SK-N-SH (cell line): ENCODE measurements at regions not wholly inside any gene's neighbourhood (a gene's known extent, or its start where the extent isn't known, plus 50 kb on each side); places are given as distances from the start of the nearest gene placed in this dataset.

Source experiments
- CTCF ChIA-PET: fragments of 300-600, 350-600 bp; formaldehyde crosslinking; extraction: SDS; loops from one replicate; lab custom pipeline; 2021; lab: Yijun Ruan, JAX
- POLR2A ChIA-PET: fragments of 350-600 bp; sonication (Branson Sonifier 250); formaldehyde crosslinking; extraction: SDS; loops from one replicate; lab custom pipeline; 2020; ENCODE audit warnings: antibody characterized with exemption, inconsistent platforms; lab: Yijun Ruan, JAX
- DNase-seq: peaks from one replicate; pipeline ENCODE4 v3.0.0; 2012
- H2AFZ ChIP-seq: fragments of 200-600 bp; sonication (generic); 2 replicates; pipeline ENCODE4 v1.8.1; 2016; ENCODE audit warnings: antibody characterized with exemption, mild to moderate bottlenecking, low read depth
- H3F3A ChIP-seq: fragments of 200-600 bp; sonication (generic); replicated peaks from 2 replicates; pipeline ENCODE3; 2016; ENCODE audit warnings: antibody characterized with exemption, mild to moderate bottlenecking; ENCODE audit not compliant: insufficient read depth
- H3K27ac ChIP-seq, 2 experiments: fragments of 200-500 bp in 1 of 2; fragments of 200-600 bp in 1 of 2; sonication (Bioruptor generic) in 1 of 2; sonication (generic), shearing (Covaris generic) in 1 of 2; 2 replicates each; pipeline versions ENCODE4 v1.5.1 to v1.6.1; 2014 to 2016; ENCODE audit warnings: low read depth in 2 of 2, inconsistent platforms in 1 of 2, low read length in 1 of 2, mild to moderate bottlenecking in 1 of 2, mixed read lengths in 1 of 2
- H3K27me3 ChIP-seq: fragments of 200-600 bp; sonication (generic), shearing (Covaris generic); 2 replicates; pipeline ENCODE4 v1.6.1; 2016; ENCODE audit warnings: mixed run types; ENCODE audit not compliant: insufficient read depth
- H3K36me3 ChIP-seq, 2 experiments: fragments of 200-500 bp in 1 of 2; fragments of 200-600 bp in 1 of 2; sonication (Bioruptor generic) in 1 of 2; sonication (generic) in 1 of 2; replicated peaks in 1 of 2; 2 replicates each; pipeline versions ENCODE3 to v1.5.1; 2014 to 2016; ENCODE audit warnings: low read length in 1 of 2, mild to moderate bottlenecking in 1 of 2; ENCODE audit not compliant: insufficient read depth in 2 of 2, control insufficient read depth in 1 of 2
- H3K4me1 ChIP-seq, 2 experiments: fragments of 200-500 bp in 1 of 2; fragments of 200-600 bp in 1 of 2; sonication (Bioruptor generic) in 1 of 2; sonication (generic), shearing (Covaris generic) in 1 of 2; 2 replicates each; pipeline versions ENCODE4 v1.5.1 to v1.6.1; 2014 to 2016; ENCODE audit warnings: low read depth in 1 of 2, low read length in 1 of 2, mixed run types in 1 of 2; ENCODE audit not compliant: insufficient read depth in 2 of 2, control insufficient read depth in 1 of 2
- H3K4me2 ChIP-seq: fragments of 200-600 bp; sonication (generic), shearing (Covaris generic); 2 replicates; pipeline ENCODE4 v1.6.1; 2017; ENCODE audit warnings: mixed run types
- H3K4me3 ChIP-seq, 2 experiments: fragments of 200-500 bp in 1 of 2; fragments of 200-600 bp in 1 of 2; sonication (Bioruptor generic) in 1 of 2; sonication (generic), shearing (Covaris generic) in 1 of 2; 2 replicates each; pipeline versions ENCODE4 v1.5.1 to v1.8.1; 2014 to 2016; ENCODE audit warnings: low read depth in 2 of 2, inconsistent platforms in 1 of 2, low read length in 1 of 2, mild to moderate bottlenecking in 1 of 2, mixed read lengths in 1 of 2, moderate library complexity in 1 of 2
- H3K79me2 ChIP-seq: fragments of 200-600 bp; sonication (generic); 2 replicates; pipeline ENCODE4 v1.8.1; 2017; ENCODE audit warnings: mild to moderate bottlenecking; ENCODE audit not compliant: insufficient read depth
- H3K9ac ChIP-seq: fragments of 200-600 bp; sonication (generic); 2 replicates; pipeline ENCODE4 v1.6.1; 2017; ENCODE audit warnings: mixed run types
- H3K9me2 ChIP-seq: fragments of 200-600 bp; sonication (generic); 2 replicates; pipeline ENCODE4 v1.6.1; 2017; ENCODE audit warnings: mixed run types
- H3K9me3 ChIP-seq: fragments of 200-600 bp; sonication (generic); 2 replicates; pipeline ENCODE4 v1.6.1; 2017; ENCODE audit warnings: mixed run types, mild to moderate bottlenecking, moderate library complexity
- H4K20me1 ChIP-seq: fragments of 200-600 bp; sonication (generic); 2 replicates; pipeline ENCODE4 v1.6.1; 2017; ENCODE audit warnings: mild to moderate bottlenecking, mixed run types; ENCODE audit not compliant: insufficient read depth
- ELF1 ChIP-seq: IDR thresholded peaks from 2 replicates; pipeline ENCODE4 v1.4.0; 2012
- FOSL2 ChIP-seq: IDR thresholded peaks from 2 replicates; pipeline ENCODE4 v1.4.0; 2012; ENCODE audit warnings: low read depth, mild to moderate bottlenecking, moderate library complexity, borderline replicate concordance
- FOXJ3 ChIP-seq: sonication (generic); formaldehyde crosslinking; IDR thresholded peaks from 2 replicates; pipeline ENCODE4 v1.5.1; 2020; ENCODE audit warnings: mild to moderate bottlenecking, missing genetic modification reagents
- GABPA ChIP-seq: IDR thresholded peaks from 2 replicates; pipeline ENCODE4 v1.4.0; 2012; ENCODE audit warnings: low read depth, mild to moderate bottlenecking
- MXI1 ChIP-seq: IDR thresholded peaks from 2 replicates; pipeline ENCODE4 v1.6.1; 2012; ENCODE audit warnings: mild to moderate bottlenecking, low read depth, low read length, improper control_type of control experiment
- NFIC ChIP-seq: IDR thresholded peaks from 2 replicates; pipeline ENCODE4 v1.4.0; 2012; ENCODE audit warnings: borderline replicate concordance
- RAD21 ChIP-seq: IDR thresholded peaks from 2 replicates; pipeline ENCODE4 v1.6.1; 2012; ENCODE audit warnings: mild to moderate bottlenecking, low read length
- RFX5 ChIP-seq: IDR thresholded peaks from 2 replicates; pipeline ENCODE4 v1.6.1; 2012; ENCODE audit warnings: mild to moderate bottlenecking, improper control_type of control experiment, low read length
- RXRA ChIP-seq: IDR thresholded peaks from 2 replicates; pipeline ENCODE4 v1.4.0; 2012; ENCODE audit warnings: low read depth, mild to moderate bottlenecking, borderline replicate concordance
- SIN3A ChIP-seq: IDR thresholded peaks from 2 replicates; pipeline ENCODE4 v1.6.1; 2012; ENCODE audit warnings: low read depth, mild to moderate bottlenecking, low read length, moderate library complexity, borderline replicate concordance
- SMC3 ChIP-seq: IDR thresholded peaks from 2 replicates; pipeline ENCODE4 v1.6.1; 2012; ENCODE audit warnings: low read depth, low read length, improper control_type of control experiment
- TAF1 ChIP-seq: IDR thresholded peaks from 2 replicates; pipeline ENCODE4 v1.6.1; 2012; ENCODE audit warnings: low read depth, mild to moderate bottlenecking, low read length, moderate library complexity, borderline replicate concordance
- YY1 ChIP-seq: IDR thresholded peaks from 2 replicates; pipeline ENCODE4 v1.4.0; 2012; ENCODE audit warnings: low read depth, mild to moderate bottlenecking
- WGBS: methylation state at CpG from one replicate; pipeline ENCODE4 v1.1.6; 2017; ENCODE audit warnings: low lambda C conversion rate; 5-methylcytosine and 5-hydroxymethylcytosine counted together
- TF ChIP-seq, protein P1 (sequence below): IDR thresholded peaks from 2 replicates; pipeline ENCODE4 v1.4.0; 2012; ENCODE audit warnings: low read depth
- TF ChIP-seq, protein P2 (sequence below): fragments of 150-350 bp; IDR thresholded peaks from 2 replicates; pipeline ENCODE4 v1.6.1; 2016; ENCODE audit warnings: mild to moderate bottlenecking, low read depth, low read length

DNA sequence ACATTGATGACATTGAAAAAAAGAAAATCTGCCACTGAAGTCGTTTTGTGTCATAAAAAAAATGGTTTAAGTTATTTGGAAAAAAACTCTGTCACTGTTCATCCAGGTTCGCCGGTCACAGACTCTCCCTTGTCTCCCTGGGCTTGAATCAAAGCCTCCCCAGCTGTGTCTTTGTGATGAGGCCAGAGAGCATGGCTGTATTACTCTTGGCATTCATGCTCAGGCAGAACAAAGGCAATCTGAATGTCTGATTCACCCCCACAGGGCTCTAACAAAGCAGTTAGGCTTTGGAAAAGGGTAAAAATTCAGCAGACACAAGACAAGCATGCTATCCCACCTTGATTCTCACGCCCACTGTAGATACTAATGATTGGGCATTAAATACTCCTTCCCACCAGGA lies 304.3 kb upstream of the PLD5 start:
- TF ChIP-seq TAF1, result no peak
- TF ChIP-seq YY1, result no peak
- TF ChIP-seq MXI1, result no peak
- no peak for TF ChIP-seq SMC3
- TF ChIP-seq, protein P1, sequence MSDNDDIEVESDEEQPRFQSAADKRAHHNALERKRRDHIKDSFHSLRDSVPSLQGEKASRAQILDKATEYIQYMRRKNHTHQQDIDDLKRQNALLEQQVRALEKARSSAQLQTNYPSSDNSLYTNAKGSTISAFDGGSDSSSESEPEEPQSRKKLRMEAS, result no peak
- no peak for TF ChIP-seq GABPA
- no peak for TF ChIP-seq FOXJ3 (CRISPR knock-in tag)
- no peak for TF ChIP-seq FOSL2
- no peak for TF ChIP-seq NFIC
- no peak for TF ChIP-seq RAD21
- TF ChIP-seq, protein P2, sequence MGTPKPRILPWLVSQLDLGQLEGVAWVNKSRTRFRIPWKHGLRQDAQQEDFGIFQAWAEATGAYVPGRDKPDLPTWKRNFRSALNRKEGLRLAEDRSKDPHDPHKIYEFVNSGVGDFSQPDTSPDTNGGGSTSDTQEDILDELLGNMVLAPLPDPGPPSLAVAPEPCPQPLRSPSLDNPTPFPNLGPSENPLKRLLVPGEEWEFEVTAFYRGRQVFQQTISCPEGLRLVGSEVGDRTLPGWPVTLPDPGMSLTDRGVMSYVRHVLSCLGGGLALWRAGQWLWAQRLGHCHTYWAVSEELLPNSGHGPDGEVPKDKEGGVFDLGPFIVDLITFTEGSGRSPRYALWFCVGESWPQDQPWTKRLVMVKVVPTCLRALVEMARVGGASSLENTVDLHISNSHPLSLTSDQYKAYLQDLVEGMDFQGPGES, result no peak
- no peak for TF ChIP-seq RXRA
- TF ChIP-seq ELF1, result no peak
- no peak for TF ChIP-seq SIN3A
- TF ChIP-seq RFX5, result no peak
- TF ChIP-seq, all 33 proteins: peak for 0
- 19% methylated on average over 4 of the region's 4 CpGs for WGBS
- no peak overlapping the region for H2AFZ ChIP-seq
- ChIA-PET CTCF (interaction anchor here (1.2 kb wide), 1 partner anchor 11 kb away, joined by 3 read pairs; no protein-coding TSS in a partner anchor), POLR2A (no interaction called here)
- H3K4me3 ChIP-seq, result no peak overlapping the region
- no peaks in the 10 kb centered on the region for H3K79me2 ChIP-seq
- no peaks in the 10 kb centered on the region for H3K27me3 ChIP-seq
- H3K9ac ChIP-seq, result no peak overlapping the region
- no peaks in the 10 kb centered on the region for H3K36me3 ChIP-seq
- H3K9me2 ChIP-seq, result no peaks in the 10 kb centered on the region
- no peaks in the 10 kb centered on the region for H3K9me3 ChIP-seq
- no peak overlapping the region for H3K27ac ChIP-seq
- H3K4me2 ChIP-seq, result no peak overlapping the region
- H3K4me1 ChIP-seq, result peaks cover 0 to 18% of the 10 kb centered on the region in 2 experiments; a peak in 2 of 4 replicates
- H3F3A ChIP-seq, result no peaks in the 10 kb centered on the region
- DNase-seq, result no peak
- no peaks in the 10 kb centered on the region for H4K20me1 ChIP-seq

DNA sequence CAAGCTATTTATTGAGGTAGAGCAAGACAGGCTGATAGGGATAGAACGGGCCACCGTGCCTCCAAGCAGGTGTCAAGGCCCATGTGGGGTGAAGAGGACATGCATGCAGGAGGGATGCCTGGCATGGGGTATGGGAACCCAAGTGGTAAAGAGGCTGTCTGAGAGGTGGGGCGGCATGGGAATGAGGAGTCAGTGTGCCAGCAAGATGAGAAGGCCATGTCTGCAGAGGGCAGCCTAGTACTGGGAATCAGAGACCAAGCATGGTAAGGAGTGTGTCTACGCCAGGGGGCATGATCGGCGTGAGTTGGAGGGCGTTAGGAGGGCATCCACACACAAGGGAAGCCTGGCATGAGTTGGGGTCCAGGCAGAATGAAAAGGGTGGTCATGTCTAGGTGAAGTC lies 303.7 kb upstream of the PLD5 start:
- H3K27ac ChIP-seq, result peak overlapping the region in 1 of 2 experiments; percentile 88; a peak in 2 of 4 replicates
- ChIA-PET POLR2A (no interaction called here), CTCF (interaction anchor here (0.6 kb wide), 1 partner anchor 358 kb away, joined by 3 read pairs; no protein-coding TSS in a partner anchor)
- peaks cover 0 to 18% of the 10 kb centered on the region in 2 experiments; a peak in 2 of 4 replicates for H3K4me1 ChIP-seq
- no peaks in the 10 kb centered on the region for H3K36me3 ChIP-seq
- no peaks in the 10 kb centered on the region for H3K9me3 ChIP-seq
- no peaks in the 10 kb centered on the region for H3K79me2 ChIP-seq
- H3K4me2 ChIP-seq, result no peak overlapping the region
- no peak overlapping the region for H3K9ac ChIP-seq
- no peak overlapping the region for H2AFZ ChIP-seq
- 53% methylated on average over 7 of the region's 7 CpGs for WGBS
- no peaks in the 10 kb centered on the region for H3K27me3 ChIP-seq
- H3K4me3 ChIP-seq, result no peak overlapping the region
- peak; percentile 55 for TF ChIP-seq RAD21
- peak; percentile 29; the same call in 1 of the 2 replicates for TF ChIP-seq SMC3
- no peak for TF ChIP-seq GABPA
- peak; percentile 6 for DNase-seq
- no peaks in the 10 kb centered on the region for H3F3A ChIP-seq
- no peaks in the 10 kb centered on the region for H3K9me2 ChIP-seq
- no peaks in the 10 kb centered on the region for H4K20me1 ChIP-seq
